ENCODE measurements at regions not wholly inside any gene's neighbourhood (a gene's known extent, or its start where the extent isn't known, plus 50 kb on each side); places are given as distances from the start of the nearest gene placed in this dataset.
A peak's percentile ranks its signal among the peaks of the same experiment; 100 is the strongest.
"Not testable (repeated sequence)": the region's sequence is repeated elsewhere in the genome, so short reads cannot be mapped to it uniquely, and the experiment has no call there.

DNA sequence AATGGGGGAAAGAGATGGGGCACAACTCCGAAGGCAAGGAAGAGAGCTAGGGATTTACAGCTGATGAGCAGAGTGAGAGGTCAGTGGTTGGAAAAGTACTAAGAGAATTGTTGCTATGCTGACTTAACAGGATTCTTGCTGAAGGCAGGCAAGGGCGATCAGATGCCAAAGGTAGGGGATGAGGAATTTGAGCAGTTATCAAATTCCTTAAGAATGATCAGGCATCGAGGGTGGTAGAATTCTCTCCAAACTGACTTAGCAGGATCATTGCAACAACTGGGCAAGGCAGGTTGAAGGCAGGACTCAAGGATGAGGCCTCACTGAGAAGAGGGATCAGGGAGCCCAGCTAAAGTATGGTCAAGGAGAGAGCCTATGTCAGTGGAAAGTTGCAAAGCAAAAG lies 171.0 kb downstream of the HSD17B3 start:
- DNase-seq = no peak

GRCh38 chr9:96129747-96130146 lies 172.2 kb downstream of the HSD17B3 start:
- no peak for DNase-seq

DNA sequence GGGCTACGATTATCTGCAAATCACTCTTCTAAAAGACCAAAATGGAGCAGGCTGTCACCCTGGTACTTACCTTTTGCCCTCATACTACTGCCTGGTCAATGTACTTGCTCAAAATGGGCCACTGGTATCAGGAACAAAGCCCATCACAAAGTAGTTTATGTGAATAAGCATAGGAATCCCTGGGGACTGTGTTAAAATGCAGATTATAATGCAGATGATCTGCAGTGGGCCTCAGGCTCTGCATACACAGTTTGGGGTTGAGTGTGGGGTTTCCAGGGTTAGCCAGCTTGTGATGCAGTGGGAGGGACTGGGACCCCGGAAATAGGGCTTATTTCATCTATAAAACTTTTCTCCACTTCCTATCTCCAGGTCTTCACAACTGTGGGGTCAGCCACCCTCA lies 173.1 kb downstream of the HSD17B3 start:
- DNase-seq = no peak

GRCh38 chr9:96126321-96126881 lies 175.6 kb downstream of the HSD17B3 start:
- no peak for DNase-seq

GRCh38 chr9:96125624-96126023 lies 176.4 kb downstream of the HSD17B3 start:
- no peak for DNase-seq

DNA sequence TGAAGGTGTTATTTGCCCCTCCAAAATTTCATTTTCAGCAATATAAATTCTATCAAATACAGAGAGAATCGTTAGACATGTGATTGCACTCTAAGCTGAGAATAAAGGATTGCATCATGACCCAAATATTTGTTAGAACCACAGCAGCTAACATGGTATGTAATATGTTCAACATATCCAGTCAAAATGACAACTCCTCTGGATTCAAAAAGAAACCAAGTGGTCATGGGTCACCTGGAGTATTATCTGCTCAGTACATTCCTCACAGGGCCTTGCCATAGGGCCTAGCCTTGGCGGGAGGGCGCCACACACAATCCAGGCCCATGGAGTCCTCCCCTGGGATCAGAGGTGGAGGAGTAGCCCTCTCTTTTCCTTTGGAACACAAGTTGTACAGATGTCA lies 179.2 kb downstream of the HSD17B3 start:
- no peak for DNase-seq

- no peak for DNase-seq
Measured at GRCh38 chr9:96122282-96122681, 179.7 kb downstream of the HSD17B3 start.

GRCh38 chr9:96121136-96121535 lies 180.8 kb downstream of the HSD17B3 start:
- no peak for DNase-seq

DNA sequence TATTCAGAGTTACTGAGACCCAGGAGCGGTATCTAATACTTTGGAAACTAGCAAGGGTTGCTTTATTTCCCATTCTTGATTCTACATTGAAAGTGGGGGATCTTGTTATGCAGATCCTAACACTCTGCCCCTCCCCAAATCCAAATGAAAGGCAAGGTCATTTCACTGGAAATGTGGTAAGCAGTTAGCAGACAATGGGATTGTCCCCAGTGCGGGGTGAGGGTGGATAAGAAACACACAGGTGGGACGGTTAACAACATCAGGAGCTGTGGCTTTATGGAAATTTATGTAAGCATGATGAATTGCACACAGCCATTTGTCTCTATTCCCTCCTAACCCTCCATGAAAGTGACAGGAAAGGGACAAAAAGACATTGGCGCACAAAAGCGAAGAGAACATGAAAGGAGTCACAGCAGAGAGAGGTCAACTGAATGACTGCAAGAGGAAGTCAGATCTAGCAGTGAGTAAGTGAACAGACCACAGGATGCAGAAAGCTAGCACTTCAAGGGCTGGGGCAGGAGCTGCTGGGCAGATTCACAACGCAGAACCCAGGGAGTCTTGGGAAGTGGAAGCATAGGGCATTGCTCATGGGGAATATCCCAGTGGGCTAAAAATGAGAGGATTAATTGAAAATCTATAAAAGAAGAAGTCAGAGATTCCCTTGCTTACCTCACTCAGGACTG lies 184.4 kb downstream of the HSD17B3 start:
- DNase-seq = no peak

DNA sequence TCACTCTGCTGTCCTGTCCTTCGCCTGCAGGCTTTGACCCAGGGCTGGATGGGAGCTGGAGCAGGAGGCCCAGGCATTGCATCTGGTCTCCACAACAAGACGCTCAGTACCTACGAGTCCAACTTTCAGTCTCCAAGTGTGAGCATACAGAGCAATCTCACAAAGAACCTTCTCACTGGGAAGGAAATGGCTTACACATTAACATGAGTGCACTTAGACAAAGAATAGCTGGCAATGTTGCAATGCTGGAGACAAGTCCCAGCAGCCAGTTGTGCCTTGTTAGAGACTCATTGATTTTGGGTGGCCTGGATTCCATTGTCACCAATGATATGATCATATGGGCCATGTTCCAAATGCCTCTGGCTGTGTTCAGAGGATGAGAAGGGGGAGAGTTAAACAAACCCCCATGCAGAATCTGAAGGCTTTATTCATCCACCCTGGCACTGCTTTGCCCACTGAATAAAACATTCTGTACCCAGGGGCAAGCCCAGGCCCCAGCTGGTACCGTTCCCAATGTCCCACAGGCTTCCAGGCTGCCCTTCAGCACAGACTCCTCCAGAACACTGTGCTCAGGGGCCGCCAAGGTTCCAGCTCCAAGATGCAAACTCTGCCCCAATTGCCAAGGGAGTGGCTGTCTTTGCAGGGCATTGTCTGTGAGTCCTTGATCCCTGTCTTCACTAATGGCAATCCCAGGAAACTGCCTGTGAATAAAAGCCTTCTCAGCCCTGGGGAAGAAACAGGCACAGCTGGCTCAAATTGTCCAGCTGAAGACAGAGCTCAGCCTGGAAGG lies 185.5 kb downstream of the HSD17B3 start:
- DNase-seq = no peak

DNA sequence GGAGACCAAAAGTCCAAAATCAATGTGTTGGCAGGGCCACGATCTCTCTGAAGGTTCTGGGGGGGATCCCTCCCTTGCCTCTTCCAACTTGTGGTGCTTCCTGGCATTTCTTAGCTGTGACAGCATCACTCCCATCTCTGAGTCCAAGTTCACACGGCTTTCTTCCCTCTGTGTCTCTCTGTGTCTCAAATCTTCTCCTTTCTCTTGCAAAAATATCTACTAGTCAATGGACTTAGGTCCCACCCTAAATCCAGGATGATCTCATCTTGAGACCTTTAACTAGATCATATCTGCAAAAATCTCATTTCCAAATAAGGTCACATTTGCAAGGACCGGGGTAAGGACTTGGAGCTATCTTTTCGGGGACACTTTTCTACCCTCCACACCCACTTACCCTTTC lies 186.1 kb downstream of the HSD17B3 start:
- DNase-seq = no peak

DNA sequence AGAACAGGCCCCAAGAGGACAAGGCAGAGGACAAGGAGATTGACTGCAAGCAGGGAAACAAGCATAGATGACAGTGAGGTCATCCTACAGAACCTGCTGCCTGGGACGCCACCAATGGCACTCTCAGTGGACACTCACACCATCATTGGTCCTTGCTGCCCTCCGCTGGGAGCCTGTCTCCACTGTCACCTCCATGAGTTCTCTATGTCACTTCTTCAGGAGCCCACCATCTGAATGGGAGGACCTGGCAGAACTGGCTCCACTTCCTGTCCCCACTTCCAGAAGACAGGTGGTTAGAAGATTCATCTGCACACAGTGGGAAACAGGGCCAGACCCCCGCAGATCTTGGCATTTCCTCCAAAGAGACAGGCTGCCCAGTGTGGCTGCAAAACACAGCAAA lies 188.9 kb downstream of the HSD17B3 start:
- DNase-seq = no peak

DNA sequence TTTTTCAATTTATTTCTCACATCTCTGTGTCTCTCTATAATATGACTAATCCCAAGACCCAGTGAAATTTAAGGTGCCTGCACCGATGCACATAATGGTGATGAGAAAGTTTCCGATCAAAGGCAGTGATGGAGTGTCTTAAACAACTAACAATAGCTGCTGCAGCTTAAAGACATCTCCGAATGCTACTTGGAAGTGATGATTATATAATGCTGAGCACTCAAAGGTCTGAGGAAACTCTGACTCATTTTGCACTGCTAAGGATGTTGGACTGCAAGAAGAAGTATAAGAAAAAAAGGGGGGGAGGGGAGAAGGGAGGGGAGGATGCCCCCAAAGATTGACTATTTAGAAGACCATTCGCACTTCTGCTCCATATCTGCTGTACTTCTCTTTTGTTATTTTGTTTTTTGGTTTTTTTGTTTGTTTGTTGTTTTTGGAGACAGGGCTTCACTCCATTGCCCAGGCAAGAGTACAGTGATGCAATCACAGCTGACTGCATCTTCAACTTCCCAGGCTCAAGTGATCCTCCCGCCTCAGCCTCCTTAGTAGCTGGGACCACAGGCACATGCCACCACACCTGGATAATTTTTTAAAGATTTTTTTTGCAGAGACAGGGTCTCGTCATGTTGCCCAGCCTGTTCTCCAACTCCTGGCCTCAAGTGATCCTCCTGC lies 192.2 kb downstream of the HSD17B3 start:
- no peak for DNase-seq

DNA sequence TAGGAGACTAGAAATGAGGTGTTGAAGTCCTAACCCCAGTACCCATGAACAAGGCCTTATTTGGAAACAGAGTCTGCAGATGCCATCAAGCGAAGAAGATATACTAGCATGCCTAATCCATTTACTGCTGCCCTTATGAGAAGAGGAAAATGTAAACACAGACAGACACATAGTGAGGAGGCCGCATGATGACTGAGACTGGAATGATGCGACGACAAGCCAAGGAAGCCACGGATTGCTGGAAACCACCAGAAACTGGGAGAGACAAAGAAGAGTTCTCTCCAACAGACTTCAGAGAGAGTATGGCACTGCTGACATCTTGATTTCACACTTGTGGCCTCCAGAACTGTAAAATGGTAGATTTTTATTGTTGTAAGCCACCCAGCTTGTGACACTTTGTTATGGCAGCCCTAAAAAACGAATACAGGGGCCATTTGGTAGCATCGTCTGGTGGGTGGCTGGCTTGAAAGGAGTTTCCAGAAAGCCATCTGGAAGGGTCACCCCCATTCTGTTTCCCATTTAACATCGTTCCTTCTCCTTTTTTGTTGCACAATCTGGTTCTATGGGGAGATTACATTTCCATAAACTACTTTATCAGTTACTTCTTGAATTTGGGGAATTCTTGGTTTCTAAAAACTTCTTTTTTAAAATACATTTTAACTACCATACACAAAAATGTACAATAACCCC lies 193.1 kb downstream of the HSD17B3 start:
- no peak for DNase-seq

DNA sequence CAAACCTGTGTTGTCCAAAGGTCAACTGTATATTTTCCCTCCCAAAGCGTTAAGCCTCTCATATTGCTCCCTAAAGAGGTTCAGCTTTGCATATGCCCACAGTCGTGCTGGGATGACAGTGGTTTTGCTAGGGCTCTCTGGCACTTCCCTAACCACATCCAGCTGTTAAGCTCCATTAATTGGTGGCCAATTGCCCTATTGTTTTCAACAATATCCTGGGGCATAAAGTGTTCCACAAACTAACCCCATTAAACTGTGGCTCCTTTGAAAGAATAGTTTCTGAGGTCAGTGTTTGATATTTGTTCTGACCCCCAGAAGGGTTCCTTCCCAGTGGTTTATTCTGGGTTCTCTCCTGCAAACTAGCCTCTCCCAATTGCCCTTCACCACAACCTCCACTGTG lies 194.5 kb downstream of the HSD17B3 start:
- DNase-seq = no peak

DNA sequence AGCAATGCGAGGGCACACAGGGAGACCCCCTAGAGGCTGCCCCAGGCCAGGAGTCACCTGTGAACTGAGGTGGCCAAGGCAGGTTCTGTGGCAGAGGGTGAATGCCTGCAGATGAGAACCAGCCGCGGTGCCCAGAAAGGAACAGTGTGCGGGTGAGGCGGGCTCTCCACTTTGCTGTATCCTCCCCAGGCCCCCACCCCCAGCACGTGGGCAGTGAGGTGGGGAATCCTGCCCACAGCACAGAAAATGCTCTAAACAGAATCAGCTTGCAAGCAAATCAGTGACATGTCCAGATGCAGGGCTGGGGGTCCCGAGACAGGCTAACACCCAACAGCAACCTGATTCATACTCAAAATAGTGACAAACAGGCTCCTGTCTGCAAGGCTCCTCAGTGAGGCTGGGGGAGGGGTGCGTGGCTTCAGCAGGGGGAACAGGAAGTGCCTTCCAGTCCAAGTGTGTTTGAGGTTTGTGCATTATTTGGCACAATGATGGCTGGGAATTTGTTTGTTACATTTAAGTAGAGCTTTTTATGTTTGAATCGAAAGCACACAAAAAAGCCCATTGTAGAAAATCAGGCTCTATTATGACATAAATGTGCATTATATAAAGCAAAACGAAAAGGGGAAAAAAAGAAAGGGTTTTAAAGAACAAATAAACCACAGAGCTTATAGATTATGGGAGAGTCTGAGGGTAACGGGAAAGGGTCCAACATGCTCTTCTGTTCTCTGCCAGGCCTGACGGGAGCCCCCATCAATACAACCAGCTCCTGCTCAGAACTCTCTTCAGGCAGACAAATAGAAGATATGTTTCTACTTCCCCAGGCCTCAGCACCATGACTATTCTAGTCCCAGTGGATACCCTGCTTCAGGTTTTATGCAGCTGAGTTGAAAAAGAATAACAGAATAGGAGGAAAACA lies 201.3 kb downstream of the HSD17B3 start:
- peak; percentile 11 for DNase-seq

- DNase-seq = not testable (repeated sequence)
Measured at GRCh38 chr9:96090630-96091029, 211.3 kb downstream of the HSD17B3 start.

GRCh38 chr9:96089452-96090085 lies 212.4 kb downstream of the HSD17B3 start:
- no peak for DNase-seq

GRCh38 chr9:96088510-96088909 lies 213.0 kb downstream of the ERCC6L2 start:
- no peak for DNase-seq

GRCh38 chr9:96087669-96088299 lies 212.3 kb downstream of the ERCC6L2 start:
- no peak for DNase-seq

Measured in CD4-positive, alpha-beta T cell treated with Interleukin-17A for 4 hours (primary cell).